ENCODE measurements at regions not wholly inside any gene's neighbourhood (a gene's known extent, or its start where the extent isn't known, plus 50 kb on each side); places are given as distances from the start of the nearest gene placed in this dataset.

GRCh38 chr5:17354265-17354664 lies 136.8 kb downstream of the BASP1 start:
- TF ChIP-seq CTCF (IDR thresholded peaks at IDR 0.05; ENCODE audit: low read length) (no peak), EZH2 (IDR thresholded peaks at IDR 0.05; ENCODE audit: borderline replicate concordance, low read length) (no peak)
